ENCODE measurements at regions not wholly inside any gene's neighbourhood (a gene's known extent, or its start where the extent isn't known, plus 50 kb on each side); places are given as distances from the start of the nearest gene placed in this dataset.

DNA sequence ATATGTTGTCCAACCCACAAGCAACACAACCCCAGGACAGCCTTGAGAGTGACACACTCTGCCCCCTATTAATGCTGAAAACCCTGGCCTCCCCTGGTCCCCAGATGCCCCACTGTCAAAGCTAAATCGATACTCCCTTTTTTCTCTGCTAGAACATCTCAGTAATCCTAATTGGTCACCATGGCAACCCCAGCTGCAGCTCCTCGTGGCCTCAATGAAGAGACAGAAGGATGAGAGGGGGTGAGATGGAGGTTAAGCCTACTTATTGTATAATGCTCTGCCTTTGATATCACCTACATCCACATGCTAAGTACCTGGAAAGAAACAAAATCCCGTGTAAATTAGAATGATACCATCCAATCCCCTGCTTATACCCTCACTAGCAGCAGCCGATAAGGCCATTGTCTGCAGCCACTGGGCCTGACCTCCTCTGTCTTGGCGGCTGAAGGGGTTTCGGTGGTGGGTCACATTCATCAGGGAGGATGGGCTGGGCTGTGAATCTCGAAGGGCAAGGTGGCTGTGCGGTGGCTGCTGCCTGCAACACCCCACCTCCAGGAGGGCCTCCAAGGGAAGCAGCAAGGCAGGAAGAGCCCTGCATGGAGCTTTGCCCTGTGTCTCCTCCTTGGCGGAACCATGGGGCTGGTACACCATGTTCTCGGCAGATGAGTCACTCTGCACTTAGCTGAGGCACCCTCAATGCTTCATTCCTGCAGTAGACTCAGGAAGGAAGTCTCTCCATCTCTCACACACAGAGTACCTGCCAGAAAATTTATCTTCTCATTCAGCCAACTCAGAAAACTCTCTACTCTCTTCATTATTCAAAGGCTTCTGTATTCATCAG is 399.5 kb downstream of the BUD13 start:
- TF ChIP-seq, protein P1, sequence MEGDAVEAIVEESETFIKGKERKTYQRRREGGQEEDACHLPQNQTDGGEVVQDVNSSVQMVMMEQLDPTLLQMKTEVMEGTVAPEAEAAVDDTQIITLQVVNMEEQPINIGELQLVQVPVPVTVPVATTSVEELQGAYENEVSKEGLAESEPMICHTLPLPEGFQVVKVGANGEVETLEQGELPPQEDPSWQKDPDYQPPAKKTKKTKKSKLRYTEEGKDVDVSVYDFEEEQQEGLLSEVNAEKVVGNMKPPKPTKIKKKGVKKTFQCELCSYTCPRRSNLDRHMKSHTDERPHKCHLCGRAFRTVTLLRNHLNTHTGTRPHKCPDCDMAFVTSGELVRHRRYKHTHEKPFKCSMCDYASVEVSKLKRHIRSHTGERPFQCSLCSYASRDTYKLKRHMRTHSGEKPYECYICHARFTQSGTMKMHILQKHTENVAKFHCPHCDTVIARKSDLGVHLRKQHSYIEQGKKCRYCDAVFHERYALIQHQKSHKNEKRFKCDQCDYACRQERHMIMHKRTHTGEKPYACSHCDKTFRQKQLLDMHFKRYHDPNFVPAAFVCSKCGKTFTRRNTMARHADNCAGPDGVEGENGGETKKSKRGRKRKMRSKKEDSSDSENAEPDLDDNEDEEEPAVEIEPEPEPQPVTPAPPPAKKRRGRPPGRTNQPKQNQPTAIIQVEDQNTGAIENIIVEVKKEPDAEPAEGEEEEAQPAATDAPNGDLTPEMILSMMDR (IDR thresholded peaks at IDR 0.05): no peak
- TF ChIP-seq POLR2A (IDR thresholded peaks at IDR 0.05): no peak
